K562 (cell line): ENCODE measurements at regions not wholly inside any gene's neighbourhood (a gene's known extent, or its start where the extent isn't known, plus 50 kb on each side); places are given as distances from the start of the nearest gene placed in this dataset.

Source experiments
- CTCF ChIP-seq, 3 experiments: IDR thresholded peaks in 2 of 3; conservative IDR thresholded peaks in 1 of 3; 2 replicates each; pipeline ENCODE4 v1.5.1; 2011 to 2012; ENCODE audit warnings: low read length in 3 of 3, mild to moderate bottlenecking in 3 of 3, control low read depth in 2 of 3, improper control_type of control experiment in 1 of 3, inconsistent platforms in 1 of 3, low read depth in 1 of 3, mixed read lengths in 1 of 3, moderate library complexity in 1 of 3; ENCODE audit not compliant: insufficient read depth in 2 of 3
- GATA2 ChIP-seq: sonication (generic); formaldehyde crosslinking; IDR thresholded peaks from 2 replicates; pipeline ENCODE4 v1.4.0; 2020; ENCODE audit warnings: mild to moderate bottlenecking, missing genetic modification reagents
- MYNN ChIP-seq, 2 experiments: sonication (generic); formaldehyde crosslinking in 1 of 2; IDR thresholded peaks; 2 replicates each; pipeline versions ENCODE4 v1.5.0 to v1.6.1; 2016 to 2020; ENCODE audit warnings: antibody characterized with exemption in 1 of 2, missing genetic modification reagents in 1 of 2
- PHF8 ChIP-seq: fragments of 200-600 bp; sonication (generic); IDR thresholded peaks from 2 replicates; pipeline ENCODE4 v1.6.1; 2012; ENCODE audit warnings: mixed run types, mild to moderate bottlenecking, inconsistent platforms, low read length, moderate library complexity, borderline replicate concordance
- POLR2G ChIP-seq: fragments of 200-400 bp; formaldehyde crosslinking; IDR thresholded peaks from 2 replicates; pipeline ENCODE4 v1.6.1; 2017; ENCODE audit warnings: low read depth, mild to moderate bottlenecking, antibody characterized with exemption, low read length, moderate library complexity
- TF ChIP-seq, protein P1 (sequence below): fragments of 450-650 bp; IDR thresholded peaks from 2 replicates; pipeline ENCODE4 v1.6.1; 2018; ENCODE audit not compliant: partially characterized antibody

DNA sequence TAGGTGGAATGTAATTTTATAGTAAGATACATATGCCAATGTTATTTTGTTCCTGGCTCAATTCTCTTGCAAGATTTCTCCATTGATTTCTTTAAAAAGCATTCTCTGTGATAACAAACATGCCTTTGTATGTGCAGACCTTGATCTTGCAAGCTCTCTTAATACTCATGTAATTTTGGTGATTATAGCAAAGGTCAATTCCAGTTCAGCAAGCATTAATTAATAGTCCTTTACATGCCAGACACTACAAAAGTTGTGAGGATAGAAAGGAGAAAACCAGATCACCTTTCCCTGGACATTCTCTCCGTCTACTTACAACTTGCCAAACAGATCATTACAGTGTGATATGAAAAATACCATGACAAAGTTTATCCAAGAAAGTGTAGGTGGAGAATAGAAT lies 173.7 kb upstream of the DOK6 start:
- no peak for TF ChIP-seq MYNN (IDR thresholded peaks at IDR 0.05)
- no peak for TF ChIP-seq MYNN (CRISPR knock-in tag; IDR thresholded peaks at IDR 0.05)
- TF ChIP-seq, protein P1, sequence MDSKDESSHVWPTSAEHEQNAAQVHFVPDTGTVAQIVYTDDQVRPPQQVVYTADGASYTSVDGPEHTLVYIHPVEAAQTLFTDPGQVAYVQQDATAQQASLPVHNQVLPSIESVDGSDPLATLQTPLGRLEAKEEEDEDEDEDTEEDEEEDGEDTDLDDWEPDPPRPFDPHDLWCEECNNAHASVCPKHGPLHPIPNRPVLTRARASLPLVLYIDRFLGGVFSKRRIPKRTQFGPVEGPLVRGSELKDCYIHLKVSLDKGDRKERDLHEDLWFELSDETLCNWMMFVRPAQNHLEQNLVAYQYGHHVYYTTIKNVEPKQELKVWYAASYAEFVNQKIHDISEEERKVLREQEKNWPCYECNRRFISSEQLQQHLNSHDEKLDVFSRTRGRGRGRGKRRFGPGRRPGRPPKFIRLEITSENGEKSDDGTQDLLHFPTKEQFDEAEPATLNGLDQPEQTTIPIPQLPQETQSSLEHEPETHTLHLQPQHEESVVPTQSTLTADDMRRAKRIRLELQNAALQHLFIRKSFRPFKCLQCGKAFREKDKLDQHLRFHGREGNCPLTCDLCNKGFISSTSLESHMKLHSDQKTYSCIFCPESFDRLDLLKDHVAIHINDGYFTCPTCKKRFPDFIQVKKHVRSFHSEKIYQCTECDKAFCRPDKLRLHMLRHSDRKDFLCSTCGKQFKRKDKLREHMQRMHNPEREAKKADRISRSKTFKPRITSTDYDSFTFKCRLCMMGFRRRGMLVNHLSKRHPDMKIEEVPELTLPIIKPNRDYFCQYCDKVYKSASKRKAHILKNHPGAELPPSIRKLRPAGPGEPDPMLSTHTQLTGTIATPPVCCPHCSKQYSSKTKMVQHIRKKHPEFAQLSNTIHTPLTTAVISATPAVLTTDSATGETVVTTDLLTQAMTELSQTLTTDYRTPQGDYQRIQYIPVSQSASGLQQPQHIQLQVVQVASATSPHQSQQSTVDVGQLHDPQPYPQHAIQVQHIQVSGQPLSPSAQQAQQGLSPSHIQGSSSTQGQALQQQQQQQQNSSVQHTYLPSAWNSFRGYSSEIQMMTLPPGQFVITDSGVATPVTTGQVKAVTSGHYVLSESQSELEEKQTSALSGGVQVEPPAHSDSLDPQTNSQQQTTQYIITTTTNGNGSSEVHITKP: no peak
- no peak for TF ChIP-seq GATA2 (CRISPR knock-in tag)
- TF ChIP-seq CTCF (IDR thresholded peaks at IDR 0.05 in 2 of 3, conservative IDR thresholded peaks at IDR 0.05 in 1 of 3; ENCODE audit: insufficient read depth in 2 of 3, low read depth in 1 of 3, low read length in 3 of 3): no peak
- TF ChIP-seq PHF8: no peak
- no peak for TF ChIP-seq POLR2G
